ENCODE measurements at regions not wholly inside any gene's neighbourhood (a gene's known extent, or its start where the extent isn't known, plus 50 kb on each side); places are given as distances from the start of the nearest gene placed in this dataset.

DNA sequence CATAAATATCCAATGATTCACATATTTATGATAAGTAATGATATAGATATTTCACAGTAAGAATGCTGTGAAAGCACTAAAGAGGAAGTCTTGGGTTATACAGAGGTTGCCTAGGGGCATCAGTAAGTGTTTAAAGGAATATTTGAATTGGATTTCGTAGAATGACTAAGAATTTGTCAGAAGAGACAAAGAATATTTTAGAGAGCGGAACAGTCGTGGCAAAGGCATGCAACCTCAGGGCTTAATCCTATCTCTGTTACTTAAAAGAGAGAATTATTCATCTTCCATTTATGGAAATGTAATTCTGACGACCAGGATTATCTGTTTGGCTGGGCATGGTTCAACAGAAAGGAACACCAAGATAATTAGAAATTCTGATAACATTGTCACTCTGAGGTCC is 171.9 kb upstream of the NR5A2 start:
- no peak for DNase-seq (ENCODE audit: low read depth)

DNA sequence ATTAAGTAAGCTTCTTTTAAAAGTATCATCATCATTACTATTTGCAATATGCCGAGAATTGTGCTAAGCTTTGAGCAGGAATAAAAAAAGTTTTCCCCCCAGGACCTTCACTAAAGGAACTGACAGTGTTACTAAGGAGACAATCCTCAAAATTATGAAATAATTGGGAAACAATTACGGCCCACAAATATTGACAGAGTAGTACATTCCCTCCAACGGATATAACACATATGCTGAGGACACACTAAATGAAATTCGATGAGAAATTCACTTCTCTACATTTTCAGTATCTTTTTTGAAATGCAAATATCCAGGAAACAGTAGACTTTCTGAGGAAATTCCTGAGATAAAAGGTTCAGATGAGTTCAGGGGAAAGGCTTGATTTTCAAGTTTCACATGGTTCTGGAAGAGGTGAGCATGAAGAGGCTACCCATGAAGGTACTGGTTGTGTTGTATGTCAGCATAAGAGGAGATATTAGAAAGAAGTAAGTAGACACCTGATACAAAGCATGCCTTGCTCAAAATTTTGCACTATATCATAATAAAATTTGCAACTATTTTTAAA is 171.2 kb upstream of the NR5A2 start:
- DNase-seq (ENCODE audit: low read depth): no peak

DNA sequence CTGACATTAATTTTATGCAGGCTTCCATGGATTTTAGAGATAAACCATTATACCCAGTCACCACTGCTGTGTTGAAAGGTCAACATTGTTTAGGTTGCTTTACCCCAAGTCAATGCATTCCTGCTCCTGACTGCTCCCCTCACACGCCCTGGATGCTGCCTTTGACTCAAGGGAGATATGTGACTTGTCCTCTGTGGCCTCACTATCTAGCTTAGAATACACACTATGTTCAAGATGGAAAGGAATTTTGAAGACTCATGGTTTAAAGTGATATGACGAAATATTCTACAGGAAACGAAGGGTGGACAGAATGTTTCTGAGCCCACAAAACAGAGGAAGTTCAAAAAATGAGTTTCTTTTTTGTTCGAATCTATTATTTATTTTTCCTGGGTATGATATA is 170.4 kb upstream of the NR5A2 start:
- no peak for DNase-seq (ENCODE audit: low read depth)

DNA sequence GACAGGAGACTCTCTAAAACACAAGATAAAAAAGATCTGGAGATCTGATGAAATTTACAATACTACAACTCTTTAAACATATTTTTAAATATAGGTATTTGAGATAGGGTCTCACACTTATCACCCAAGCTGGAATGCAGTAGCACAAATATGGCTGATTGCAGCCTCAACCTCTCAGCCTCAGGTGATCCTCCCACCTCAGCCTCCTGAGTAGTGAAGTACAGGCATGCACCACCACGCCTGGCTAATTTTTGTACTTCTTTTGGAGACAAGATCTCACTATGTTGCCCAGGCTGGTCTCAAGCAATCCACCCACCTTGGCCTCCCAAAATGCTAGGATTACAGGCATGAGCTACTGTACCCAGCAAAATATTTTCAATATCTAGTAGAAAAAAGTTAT is 170.0 kb upstream of the NR5A2 start:
- no peak for DNase-seq (ENCODE audit: low read depth)

DNA sequence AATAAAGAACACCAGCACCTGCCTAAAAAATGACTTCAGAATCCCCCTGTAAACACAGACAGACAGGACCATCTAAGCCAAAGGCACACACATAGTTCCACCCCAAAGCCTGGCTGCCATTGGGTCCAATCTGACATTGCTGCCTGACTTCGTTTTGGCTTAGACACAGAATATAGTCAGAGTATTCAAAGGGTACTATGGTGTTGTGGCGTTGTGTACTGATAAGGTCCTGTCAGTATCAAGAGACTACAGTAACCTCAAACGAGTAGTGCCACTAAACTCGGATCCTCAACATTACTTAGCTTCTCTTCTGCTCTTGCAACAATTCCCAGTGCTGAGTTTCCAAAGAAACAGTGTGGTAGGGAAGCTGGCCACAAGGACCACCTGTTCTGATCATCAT is 169.3 kb upstream of the NR5A2 start:
- DNase-seq (ENCODE audit: low read depth): no peak

DNA sequence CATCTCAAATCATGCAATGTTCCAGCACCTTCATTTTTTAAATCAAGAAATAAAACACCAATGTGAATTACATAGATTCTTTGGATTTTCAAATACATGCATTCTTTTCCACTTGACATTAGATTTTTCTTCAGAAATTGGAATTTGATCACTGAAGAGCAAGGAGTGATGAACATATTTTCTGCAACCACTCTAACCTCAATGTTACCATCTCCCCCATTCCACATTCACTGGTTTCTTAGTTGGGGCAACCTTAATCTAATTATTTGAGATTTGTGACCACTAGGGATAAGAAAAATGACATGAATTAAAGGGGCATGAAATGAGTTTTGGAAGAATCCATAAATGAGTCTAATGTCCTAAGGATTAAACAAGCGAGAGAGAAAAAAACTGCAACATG is 168.7 kb upstream of the NR5A2 start:
- no peak for DNase-seq (ENCODE audit: low read depth)

DNA sequence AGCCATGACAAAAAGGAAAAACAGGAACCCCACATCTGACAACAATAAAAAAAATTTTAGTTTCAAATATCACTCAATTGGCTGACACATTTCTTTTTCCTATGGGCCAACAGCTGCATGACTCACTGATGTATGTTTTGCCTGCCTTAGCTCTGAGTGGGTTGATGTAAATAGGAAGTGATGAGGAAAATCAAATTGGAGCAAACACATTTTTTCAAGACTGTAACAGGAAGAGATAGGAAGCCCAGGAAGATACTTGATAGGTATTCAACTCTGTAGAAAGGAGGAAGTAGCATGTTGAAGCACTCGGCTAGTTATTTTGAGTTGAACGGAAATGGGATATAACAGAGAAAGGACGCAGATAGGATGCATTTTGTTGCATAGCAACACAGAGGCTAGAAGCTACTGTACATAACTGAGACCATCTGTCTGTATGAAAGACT is 168.0 kb upstream of the NR5A2 start:
- DNase-seq (ENCODE audit: low read depth): no peak

DNA sequence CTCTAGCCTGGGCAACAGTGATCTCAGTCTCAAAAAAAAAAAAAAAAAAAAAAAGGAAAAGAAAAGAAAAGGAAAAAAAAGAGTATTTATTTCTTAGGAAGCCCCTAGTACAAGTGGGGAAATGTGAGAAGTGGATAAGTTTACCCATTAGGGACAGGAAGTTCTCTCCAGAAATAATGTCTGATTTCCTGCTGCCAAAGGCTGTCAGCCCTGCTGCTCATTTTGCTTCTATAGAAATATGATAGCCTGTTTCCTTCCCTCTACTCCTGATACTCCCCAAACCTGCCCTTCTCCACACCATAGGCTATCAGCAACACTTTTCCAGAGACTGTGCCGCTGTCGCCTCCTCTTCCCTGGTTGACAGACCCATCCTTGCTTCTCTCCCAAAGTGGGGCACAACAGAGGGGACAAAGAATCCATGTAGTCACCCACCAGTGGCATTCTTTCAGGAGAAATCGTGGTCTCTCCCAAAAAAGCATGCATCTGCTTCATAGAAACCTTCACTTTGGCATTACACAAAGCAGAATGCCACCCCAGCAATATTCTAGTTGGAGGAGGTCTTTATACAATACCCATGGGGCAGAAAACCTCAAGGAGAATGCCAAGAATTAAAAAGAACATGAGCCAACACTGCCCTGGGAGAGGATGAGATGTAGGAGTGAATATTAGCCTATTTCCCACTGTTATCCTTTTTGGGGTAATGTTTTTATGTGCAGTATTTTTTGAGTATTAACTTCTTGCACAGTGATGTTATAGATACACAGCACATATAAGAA is 166.3 kb upstream of the NR5A2 start:
- no peak for DNase-seq (ENCODE audit: low read depth)

DNA sequence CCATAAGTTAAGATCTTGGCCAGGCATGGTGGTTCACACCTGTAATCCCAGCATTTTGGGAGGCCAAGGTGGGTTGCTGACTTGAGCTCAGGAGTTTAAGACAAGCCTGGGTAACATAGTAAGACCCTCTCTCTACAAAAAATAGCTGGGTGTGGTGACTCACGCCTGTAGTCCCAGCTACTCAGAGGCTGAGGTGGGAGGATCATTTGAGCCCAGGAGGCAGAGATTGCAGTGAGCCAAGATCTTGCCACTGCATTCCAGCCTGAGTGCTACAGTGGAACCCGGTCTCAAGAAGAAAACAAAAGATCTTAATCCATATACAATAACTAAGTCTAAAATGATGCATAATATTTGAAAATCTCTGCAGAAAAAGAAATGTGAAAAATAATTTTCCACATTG is 165.5 kb upstream of the NR5A2 start:
- no peak for DNase-seq (ENCODE audit: low read depth)

DNA sequence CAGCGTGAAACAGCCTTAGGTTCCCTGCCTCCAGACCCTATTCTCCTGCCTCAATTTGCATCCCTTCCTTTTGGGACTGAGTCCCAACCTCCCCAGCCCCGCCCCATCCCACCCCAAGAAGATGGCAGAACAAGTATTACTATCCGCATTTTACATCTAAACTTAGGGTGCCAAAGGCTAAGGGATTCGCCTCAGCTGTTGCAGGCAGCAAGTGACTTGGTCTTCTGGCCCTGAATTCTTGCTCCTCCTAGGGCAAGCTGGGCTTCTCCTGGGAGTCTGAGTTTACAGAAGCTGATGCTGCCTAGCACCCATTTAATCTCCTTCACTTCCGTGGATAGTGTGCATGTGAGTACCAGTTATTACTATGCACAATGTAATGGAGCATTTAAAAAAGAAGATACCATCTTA is 161.3 kb upstream of the NR5A2 start:
- no peak for DNase-seq (ENCODE audit: low read depth)

DNA sequence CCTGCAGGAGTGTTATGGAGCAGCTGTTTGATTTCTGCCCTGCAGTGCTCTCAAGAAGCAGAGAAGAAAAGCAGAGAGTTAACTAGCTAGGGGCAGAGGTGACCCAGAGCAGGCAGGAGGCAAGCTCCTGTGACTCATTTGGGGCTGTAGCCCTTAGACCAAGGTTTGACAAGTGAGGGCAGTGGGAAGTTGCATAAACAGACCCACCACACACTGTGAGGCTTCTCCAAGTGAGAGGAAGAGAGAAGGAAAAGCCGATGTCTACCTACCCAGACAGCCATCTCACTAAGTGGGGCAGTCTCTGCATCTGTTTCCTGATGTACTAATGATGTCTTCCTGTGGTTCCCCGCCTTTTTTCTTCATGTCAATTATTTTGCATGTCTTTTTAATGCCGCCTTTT is 159.9 kb upstream of the NR5A2 start:
- DNase-seq (ENCODE audit: low read depth): no peak

DNA sequence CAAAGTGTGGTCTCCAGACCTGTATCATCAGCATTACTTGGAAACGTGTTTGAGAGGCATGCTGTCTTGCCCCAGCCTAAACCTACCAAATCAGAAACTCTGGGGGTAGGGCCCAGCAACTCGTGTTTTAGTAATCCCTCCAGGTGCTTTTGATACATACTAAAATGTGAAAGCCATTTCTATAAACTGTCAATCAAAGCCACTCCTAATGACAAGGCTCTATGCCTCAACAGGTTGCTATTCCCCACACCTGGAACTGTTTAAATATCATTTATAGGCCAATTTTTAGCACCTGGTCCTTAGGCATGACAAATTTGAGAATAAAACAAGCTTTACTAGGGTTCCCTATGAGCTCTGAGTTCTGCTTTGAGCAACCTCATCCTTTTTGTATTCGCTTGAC is 158.7 kb upstream of the NR5A2 start:
- no peak for DNase-seq (ENCODE audit: low read depth)

DNA sequence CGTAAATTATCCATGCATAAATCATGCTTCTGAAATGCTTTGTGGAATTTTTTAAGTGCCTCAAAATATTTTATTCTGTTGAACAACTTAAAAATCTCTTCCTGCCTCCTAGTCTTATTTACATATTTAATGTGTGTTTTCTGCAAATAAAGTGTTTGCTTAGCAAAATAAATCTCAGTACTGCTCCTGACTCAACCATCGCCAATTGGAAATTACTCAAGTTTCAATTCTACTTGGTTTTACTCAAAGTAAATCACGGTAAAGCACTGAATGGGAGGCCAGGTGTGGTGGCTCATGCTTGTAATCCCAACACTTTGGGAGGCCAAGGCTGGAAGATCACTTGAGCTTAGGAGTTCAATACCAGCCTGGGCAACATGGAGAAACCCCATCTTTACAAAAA is 152.2 kb upstream of the NR5A2 start:
- no peak for DNase-seq (ENCODE audit: low read depth)

DNA sequence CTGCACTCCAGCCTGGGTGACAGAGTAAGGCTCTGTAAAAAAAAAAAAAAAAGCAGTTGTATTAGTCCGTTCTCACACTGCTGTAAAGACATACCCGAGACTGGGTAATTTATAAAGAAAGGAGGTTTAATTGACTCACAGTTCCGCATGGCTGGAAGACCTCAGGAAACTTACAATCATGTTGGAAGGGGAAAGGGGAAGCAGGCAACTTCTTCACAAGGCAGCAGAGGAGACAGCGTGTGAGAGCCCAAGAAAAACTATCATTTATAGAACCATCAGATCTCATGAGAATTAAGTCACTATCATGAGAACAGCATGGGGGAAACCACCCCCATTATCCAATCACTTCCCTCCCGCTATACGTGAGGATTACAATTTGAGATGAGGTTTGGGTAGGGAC is 151.7 kb upstream of the NR5A2 start:
- DNase-seq (ENCODE audit: low read depth): no peak

DNA sequence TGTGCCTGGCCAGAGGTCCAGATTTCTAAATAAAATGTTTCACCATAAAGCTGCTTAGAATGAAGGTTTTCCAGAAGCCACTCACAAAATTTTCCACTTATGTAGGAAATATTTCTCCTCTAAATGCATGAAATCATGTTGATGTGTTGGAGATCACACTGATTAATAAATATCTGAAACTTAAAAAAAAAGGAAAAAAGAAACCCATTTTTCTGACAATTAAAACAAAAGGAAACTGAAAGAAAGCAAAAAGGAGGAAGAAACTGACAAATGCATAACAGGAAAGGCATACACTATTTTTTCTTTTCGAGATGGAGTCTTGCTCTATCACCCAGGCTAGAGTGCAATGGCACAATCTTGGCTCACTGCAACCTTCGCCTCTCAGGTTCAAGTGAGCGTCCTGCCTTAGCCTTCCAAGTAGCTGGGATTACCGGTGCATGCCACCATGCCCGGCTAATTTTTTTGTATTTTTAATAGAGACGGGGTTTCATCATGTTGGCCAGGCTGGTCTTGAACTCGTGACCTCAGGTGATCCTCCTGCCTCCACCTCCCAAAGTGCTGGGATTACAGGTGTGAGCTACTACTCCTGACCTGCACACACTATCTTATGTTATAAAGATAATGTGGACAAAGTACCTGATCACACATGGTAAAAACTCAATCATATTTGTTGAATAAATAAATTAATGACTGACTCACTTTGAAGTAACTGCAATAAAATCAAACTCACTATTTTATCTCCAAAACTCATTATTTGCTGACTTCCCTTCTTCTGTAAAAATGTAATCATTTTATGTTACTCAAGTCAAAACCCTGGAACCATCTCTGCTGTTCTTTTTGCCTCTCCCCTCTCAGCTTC is 149.8 kb upstream of the NR5A2 start:
- DNase-seq (ENCODE audit: low read depth): no peak

DNA sequence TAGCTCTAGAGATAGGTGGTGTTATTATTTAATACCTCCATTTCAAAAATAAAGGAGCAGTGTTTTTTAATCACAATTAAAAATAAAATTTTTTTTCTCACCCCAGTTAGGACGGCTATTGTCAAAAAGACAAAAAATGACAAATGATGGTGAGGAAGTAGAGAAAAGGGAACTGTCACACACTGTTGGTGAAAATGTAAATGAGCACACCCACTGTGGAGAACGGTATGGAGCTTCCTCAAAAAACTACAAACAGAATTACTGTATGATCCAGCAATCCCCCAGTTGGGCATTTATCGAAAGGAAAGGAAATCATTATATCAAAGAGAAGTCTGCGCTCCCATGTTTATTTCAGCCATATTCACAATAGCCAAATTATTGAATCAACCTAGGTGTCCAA is 148.7 kb upstream of the NR5A2 start:
- DNase-seq (ENCODE audit: low read depth): no peak

DNA sequence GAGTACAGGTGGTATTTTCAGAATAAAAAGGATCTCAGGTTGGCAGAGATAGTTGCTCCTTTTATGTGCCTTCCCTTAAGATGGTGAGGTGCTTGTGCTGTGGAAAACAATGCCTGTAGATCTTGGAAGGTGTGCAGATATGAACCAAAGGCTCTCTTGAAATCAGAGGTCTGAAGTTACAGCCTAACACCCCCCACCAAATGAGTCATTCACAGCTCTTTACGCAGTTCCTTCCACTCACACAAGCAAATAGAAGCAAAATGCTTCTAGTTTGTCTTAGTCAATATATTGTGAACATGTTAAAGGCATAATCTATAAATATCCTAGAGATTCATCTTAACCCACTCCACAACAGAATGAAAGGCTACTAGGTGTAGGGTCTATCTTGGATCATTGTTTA is 128.9 kb upstream of the NR5A2 start:
- no peak for DNase-seq (ENCODE audit: low read depth)

DNA sequence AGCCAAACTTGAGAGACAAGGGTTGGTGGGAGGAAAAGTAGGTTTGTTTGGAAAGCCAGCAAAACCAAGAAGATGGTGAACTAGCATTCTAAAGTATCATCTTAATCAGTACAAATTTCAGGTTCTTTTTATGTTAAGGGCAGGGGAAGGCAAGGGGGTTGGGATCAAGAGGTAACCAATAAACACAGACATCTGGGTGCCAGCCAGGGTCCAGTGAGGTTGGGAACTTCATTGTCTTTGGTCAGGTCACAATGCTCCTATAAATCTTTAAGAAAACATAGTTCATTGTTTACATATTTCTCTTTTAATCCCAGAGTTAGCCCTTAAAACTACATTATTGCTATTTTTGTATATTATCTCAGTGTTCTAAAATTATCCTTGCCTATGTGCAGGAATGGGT is 126.2 kb upstream of the NR5A2 start:
- DNase-seq (ENCODE audit: low read depth): no peak

DNA sequence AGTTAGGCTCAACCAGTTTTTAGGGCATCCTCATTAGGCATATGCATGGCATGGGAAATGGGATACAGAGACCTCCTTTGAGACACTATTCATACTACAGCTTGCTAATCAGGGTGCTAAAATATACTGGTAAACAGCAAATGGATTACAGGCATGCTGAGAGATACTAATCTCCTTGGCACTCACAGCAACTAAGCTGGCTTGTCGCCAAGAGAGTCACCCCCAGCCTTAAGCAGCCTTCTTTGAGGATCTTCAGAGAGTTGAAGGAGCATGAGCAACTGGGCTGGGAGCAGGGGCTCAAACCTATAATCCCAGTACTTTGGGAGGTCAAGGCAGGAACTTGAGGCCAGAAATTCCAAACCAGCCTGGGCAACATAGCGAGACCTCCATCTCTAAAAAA is 120.1 kb upstream of the NR5A2 start:
- no peak for DNase-seq (ENCODE audit: low read depth)

DNA sequence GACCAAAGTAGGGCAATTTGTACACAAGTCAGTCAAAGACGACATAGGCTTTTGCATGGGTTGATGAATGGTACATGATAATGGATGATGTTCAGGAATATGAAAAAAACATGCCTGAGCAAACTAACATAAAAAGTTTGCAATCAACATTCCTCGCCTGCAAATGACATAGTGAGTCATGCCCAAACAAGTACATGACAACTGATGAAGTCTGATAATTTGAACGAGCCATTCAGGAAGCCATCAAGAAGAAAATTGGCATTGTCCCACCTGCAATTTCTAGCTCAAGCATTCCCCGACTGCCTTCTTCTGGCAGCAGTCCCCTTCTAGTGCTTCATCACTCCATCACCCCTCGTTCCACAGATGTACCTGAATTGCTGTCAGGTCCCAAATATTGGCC is 118.4 kb upstream of the NR5A2 start:
- DNase-seq (ENCODE audit: low read depth): no peak

DNA sequence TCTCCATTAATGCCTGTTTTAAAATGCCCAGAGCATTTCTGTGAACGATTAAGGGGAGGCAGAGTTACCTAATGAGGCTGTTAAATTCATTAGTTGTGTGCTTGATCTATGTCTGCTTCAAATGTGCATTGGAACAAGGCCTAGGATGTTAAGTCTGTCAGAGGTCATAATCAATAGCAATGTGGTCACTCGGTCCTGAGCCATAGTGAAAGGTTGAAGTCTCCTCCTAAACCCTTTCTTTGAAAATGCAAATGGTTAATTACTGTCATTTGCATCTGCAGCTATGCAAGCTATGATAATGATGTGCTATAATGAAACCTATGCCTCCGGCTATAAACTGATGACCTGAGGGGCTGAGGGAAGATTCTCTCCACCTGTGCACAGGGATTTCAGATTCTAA is 114.2 kb upstream of the NR5A2 start:
- DNase-seq (ENCODE audit: low read depth): no peak

DNA sequence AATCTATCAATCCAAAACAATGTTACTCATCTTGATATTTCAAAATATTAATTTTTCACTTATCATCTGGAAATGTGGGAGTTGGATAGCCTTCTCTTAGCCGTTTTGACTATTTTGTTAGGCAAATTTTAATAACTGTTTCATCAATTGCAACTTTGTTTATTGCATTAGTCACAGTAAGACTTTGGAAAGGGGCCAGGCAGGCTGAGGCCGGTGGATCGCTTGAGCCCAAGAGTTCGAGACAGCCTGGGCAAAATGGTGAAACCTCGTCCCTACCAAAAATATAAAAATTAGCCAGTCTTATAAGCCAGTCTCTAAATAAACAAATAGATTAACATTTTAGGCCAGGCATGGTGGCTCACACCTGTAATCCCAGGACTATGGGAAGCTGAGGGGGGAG is 113.0 kb upstream of the NR5A2 start:
- no peak for DNase-seq (ENCODE audit: low read depth)

DNA sequence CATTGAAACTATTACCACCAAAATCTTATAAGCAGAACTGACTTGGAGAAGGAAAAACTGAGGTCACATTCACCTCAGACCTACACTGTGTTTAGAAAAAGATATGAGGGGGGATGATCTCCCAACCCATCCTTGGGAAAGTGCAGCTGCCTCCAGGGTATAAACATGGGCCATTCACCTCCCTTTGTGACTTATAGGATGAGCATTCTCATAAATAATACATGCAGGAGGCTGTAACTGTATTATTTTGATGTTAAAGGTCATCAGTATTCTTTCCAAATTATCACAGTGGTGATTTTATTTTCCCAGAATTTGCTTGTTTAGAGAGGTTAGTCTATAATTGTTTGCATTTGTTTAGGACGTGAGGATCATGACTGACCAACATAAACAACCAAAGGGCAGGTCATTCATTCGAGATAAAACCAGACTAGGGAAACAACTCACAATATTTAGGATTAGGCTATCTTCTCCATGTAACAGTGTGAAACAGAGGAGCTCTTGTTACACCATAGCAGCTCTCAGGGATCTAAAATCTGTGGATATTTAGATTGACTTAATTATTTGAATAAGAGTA is 109.2 kb upstream of the NR5A2 start:
- DNase-seq (ENCODE audit: low read depth): no peak
